ENCODE measurements at regions not wholly inside any gene's neighbourhood (a gene's known extent, or its start where the extent isn't known, plus 50 kb on each side); places are given as distances from the start of the nearest gene placed in this dataset.

DNA sequence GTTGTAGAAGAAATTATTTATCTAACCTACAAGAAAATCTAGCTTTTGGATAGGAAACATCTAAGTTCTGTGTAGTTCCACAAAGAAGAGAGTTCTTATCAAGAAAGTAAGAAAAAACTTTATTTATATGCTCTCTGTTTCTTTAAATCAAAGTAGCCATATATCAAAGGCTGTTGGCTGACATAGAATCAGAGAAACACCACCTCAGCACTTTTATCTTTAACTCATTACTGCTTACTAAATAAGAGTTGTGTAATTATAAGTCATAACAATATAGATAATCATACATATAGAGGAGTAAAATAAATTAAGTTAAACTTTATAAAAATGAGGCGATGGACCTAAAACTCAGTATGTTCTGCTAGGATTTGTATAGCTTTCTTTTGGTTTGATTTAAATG is 570.6 kb downstream of the PCDH17 start:
- no peaks in the 10 kb centered on the region for H3K4me1 ChIP-seq (ENCODE audit: insufficient read depth, low read length)
- TF ChIP-seq, protein P1, sequence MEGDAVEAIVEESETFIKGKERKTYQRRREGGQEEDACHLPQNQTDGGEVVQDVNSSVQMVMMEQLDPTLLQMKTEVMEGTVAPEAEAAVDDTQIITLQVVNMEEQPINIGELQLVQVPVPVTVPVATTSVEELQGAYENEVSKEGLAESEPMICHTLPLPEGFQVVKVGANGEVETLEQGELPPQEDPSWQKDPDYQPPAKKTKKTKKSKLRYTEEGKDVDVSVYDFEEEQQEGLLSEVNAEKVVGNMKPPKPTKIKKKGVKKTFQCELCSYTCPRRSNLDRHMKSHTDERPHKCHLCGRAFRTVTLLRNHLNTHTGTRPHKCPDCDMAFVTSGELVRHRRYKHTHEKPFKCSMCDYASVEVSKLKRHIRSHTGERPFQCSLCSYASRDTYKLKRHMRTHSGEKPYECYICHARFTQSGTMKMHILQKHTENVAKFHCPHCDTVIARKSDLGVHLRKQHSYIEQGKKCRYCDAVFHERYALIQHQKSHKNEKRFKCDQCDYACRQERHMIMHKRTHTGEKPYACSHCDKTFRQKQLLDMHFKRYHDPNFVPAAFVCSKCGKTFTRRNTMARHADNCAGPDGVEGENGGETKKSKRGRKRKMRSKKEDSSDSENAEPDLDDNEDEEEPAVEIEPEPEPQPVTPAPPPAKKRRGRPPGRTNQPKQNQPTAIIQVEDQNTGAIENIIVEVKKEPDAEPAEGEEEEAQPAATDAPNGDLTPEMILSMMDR (conservative IDR thresholded peaks at IDR 0.05) = no peak
- H2BK15ac ChIP-seq (ENCODE audit: low read depth, low read length) = no peak overlapping the region
- H2AFZ ChIP-seq (ENCODE audit: low read length) = no peak overlapping the region
- no peaks in the 10 kb centered on the region for H3K9me3 ChIP-seq (ENCODE audit: control insufficient read depth, low read depth, low read length)
- H2AK5ac ChIP-seq (ENCODE audit: insufficient read length, low read length) = no peak overlapping the region
- no peak overlapping the region for H3K23ac ChIP-seq (ENCODE audit: insufficient read length, low read depth, low read length)
- H3K18ac ChIP-seq (ENCODE audit: insufficient read length, low read depth, low read length) = no peak overlapping the region
- H3K27me3 Mint-ChIP-seq (ENCODE audit: low read depth) = no peaks in the 10 kb centered on the region
- no peak for DNase-seq
- no peak overlapping the region for H2BK12ac ChIP-seq (ENCODE audit: insufficient read length, low read depth, low read length)
- H3K4ac ChIP-seq (ENCODE audit: low read depth, low read length) = no peak overlapping the region
- H3K27me3 ChIP-seq (ENCODE audit: insufficient read depth, low read length) = no peaks in the 10 kb centered on the region
- H4K5ac ChIP-seq (ENCODE audit: insufficient read length, low read depth, low read length) = no peak overlapping the region
- H3K9me3 Mint-ChIP-seq = no peaks in the 10 kb centered on the region
- H3K9ac ChIP-seq (ENCODE audit: extremely low read depth, insufficient read length, low read length) = no peak overlapping the region
- H2BK20ac ChIP-seq (ENCODE audit: low read depth, low read length, poor library complexity, severe bottlenecking) = no peak overlapping the region
- H4K20me1 ChIP-seq (ENCODE audit: control insufficient read depth, insufficient read depth, insufficient read length) = no peaks in the 10 kb centered on the region
- no peak overlapping the region for H3K4me2 ChIP-seq (ENCODE audit: insufficient read depth, insufficient read length, low read length)
- no peak overlapping the region for H3T11ph ChIP-seq (ENCODE audit: low read length)
- H3K4me1 Mint-ChIP-seq = no peaks in the 10 kb centered on the region; a peak in 1 of 4 replicates
- H2BK5ac ChIP-seq (ENCODE audit: insufficient read length, low read length) = no peak overlapping the region
- H3K23me2 ChIP-seq (ENCODE audit: insufficient read length, low read depth, low read length, poor library complexity, severe bottlenecking) = no peaks in the 10 kb centered on the region
- no CpG with 5 or more reads among the region's 1 CpG for WGBS (ENCODE audit: extremely low coverage, insufficient read length, low lambda C conversion rate)
- H4K8ac ChIP-seq (replicated peaks; ENCODE audit: insufficient read length, low read depth, low read length) = no peak overlapping the region
- no peaks in the 10 kb centered on the region for H3K79me2 ChIP-seq (ENCODE audit: insufficient read depth, low read length)
- H3K27ac Mint-ChIP-seq = no peak overlapping the region
- H4K91ac ChIP-seq (ENCODE audit: insufficient read length, low read depth, low read length) = no peak overlapping the region
- no peak overlapping the region for H3K14ac ChIP-seq (ENCODE audit: insufficient read depth, low read length)
- H2BK120ac ChIP-seq (ENCODE audit: low read depth, low read length, poor library complexity, severe bottlenecking) = no peak overlapping the region
- no peaks in the 10 kb centered on the region; a peak in 1 of 7 replicates for H3K36me3 Mint-ChIP-seq (ENCODE audit: insufficient read depth in 1 of 3, low read depth in 3 of 3)
- no peak overlapping the region for H3K4me3 Mint-ChIP-seq
- H3K56ac ChIP-seq (ENCODE audit: insufficient read length, low read depth, low read length) = no peak overlapping the region
- no peaks in the 10 kb centered on the region for H3K79me1 ChIP-seq (ENCODE audit: insufficient read depth, low read depth, low read length, poor library complexity, severe bottlenecking)
- H3K27ac ChIP-seq (ENCODE audit: insufficient read length, low read depth, low read length) = no peak overlapping the region
